HG02678 (cell line): ENCODE measurements at regions not wholly inside any gene's neighbourhood (a gene's known extent, or its start where the extent isn't known, plus 50 kb on each side); places are given as distances from the start of the nearest gene placed in this dataset.

Source experiments
- ATAC-seq: cut with Tn5 transposase; IDR thresholded peaks from one replicate; pipeline ENCODE4 v1.9.1; 2021; ENCODE audit warnings: mild to moderate bottlenecking, moderate library complexity; ENCODE audit not compliant: unreplicated experiment

DNA sequence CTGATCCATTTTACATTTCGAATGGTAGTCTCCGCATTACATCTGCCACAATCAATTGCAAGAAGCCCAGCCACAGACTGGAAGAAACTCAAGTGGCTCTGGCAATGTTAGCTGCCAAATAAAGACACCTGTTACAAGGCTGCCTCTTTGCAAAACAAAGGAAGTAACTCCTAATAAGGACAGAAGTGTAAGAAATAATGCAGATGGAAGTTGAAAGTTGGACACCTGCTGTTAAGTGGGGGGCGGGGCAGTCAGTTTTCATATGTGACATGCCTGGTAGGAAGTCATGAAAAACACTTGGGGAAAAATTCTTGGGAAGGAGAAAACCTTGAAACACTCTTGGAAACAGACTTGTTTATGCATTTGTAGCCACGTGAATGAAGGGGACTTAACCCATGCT lies 54.1 kb upstream of the ATP2C1 start:
- ATAC-seq = peak; percentile 84

DNA sequence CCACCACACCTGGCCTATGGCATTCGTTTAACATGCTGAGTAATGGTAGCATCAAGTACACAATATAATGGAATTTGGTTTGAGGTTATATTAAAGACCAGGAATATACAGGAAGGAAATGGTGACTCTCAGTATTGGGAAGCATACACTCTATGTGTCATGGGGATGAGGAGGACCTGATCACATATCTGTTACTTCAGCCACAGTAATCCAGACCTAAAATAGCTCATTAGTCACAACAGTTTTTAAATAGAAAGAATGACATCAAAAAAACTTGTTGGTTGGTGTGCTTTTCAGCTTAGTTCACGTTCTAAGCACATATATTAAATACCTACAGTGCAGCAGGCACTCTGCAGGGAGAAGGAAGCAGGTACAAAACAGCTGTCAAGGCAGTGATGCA lies 52.5 kb upstream of the ATP2C1 start:
- no peak for ATAC-seq

DNA sequence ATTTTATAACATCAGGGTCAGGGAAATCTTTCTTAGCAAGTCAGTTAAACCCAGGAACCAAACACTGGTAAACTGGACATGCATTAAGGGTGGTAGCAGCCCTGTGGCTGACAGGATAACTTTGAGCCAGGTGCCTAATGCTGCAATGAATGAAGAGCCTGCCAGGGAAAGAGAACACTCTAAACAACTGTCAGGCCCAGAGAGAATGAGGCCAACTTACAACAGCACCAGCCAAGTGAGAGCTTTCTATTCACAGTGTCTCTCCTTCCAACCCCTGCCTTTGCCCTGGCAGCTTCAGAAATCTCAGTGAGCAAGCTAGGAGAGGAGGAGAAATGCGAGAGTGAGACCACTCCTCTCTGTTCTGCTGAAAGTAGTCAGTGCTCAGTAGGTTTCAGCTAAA lies 50.4 kb upstream of the ATP2C1 start:
- ATAC-seq = no peak
